ENCODE measurements at regions not wholly inside any gene's neighbourhood (a gene's known extent, or its start where the extent isn't known, plus 50 kb on each side); places are given as distances from the start of the nearest gene placed in this dataset.

DNA sequence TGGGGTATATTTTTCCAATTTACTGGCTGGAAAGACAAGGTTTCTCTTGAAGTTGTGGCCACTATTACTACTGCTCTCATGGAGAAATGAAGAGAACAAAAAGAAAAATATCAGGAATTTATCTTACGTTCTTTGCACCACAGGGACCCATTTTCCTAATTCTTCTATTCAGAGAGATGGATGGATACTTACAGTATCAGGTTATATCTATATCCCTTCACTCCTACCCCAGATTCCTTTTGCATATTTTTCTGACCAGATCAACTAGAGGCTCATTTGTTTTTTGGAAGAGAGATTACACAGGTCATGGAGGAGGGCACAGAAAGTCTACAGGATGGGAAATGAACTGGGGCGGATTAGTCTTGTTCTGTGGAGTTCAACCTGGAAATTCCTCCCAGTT, 277.2 kb upstream of the VLDLR start:
- Histone ChIP-seq H3K9me3 (ENCODE audit: control insufficient read depth in 2 of 2, low read length in 2 of 2) (no peaks in the 10 kb centered on the region), H3K36me3 (ENCODE audit: control insufficient read depth in 2 of 2, insufficient read depth in 2 of 2, low read length in 2 of 2) (no peaks in the 10 kb centered on the region), H3K27ac (ENCODE audit: low read depth in 2 of 2, low read length in 2 of 2) (no peak overlapping the region), H3K9ac (ENCODE audit: low read depth in 1 of 2, low read length in 2 of 2) (no peak overlapping the region), H3K4me3 (ENCODE audit: low read length in 2 of 2) (no peak overlapping the region), H3K27me3 (ENCODE audit: control insufficient read depth in 2 of 2, insufficient read depth in 2 of 2, low read length in 2 of 2) (no peaks in the 10 kb centered on the region), H3K4me1 (ENCODE audit: control insufficient read depth in 2 of 2, insufficient read depth in 2 of 2, low read length in 2 of 2) (no peaks in the 10 kb centered on the region)

- Histone ChIP-seq H3K27ac (ENCODE audit: low read depth in 2 of 2, low read length in 2 of 2) (no peak overlapping the region), H3K36me3 (ENCODE audit: control insufficient read depth in 2 of 2, insufficient read depth in 2 of 2, low read length in 2 of 2) (no peaks in the 10 kb centered on the region), H3K27me3 (ENCODE audit: control insufficient read depth in 2 of 2, insufficient read depth in 2 of 2, low read length in 2 of 2) (no peaks in the 10 kb centered on the region), H3K4me3 (ENCODE audit: low read length in 2 of 2) (no peak overlapping the region), H3K9me3 (ENCODE audit: control insufficient read depth in 2 of 2, low read length in 2 of 2) (no peaks in the 10 kb centered on the region), H3K4me1 (ENCODE audit: control insufficient read depth in 2 of 2, insufficient read depth in 2 of 2, low read length in 2 of 2) (no peaks in the 10 kb centered on the region), H3K9ac (ENCODE audit: low read depth in 1 of 2, low read length in 2 of 2) (no peak overlapping the region)
These were observed 276.6 kb upstream of the VLDLR start for GRCh38 chr9:2345013-2345412.

DNA sequence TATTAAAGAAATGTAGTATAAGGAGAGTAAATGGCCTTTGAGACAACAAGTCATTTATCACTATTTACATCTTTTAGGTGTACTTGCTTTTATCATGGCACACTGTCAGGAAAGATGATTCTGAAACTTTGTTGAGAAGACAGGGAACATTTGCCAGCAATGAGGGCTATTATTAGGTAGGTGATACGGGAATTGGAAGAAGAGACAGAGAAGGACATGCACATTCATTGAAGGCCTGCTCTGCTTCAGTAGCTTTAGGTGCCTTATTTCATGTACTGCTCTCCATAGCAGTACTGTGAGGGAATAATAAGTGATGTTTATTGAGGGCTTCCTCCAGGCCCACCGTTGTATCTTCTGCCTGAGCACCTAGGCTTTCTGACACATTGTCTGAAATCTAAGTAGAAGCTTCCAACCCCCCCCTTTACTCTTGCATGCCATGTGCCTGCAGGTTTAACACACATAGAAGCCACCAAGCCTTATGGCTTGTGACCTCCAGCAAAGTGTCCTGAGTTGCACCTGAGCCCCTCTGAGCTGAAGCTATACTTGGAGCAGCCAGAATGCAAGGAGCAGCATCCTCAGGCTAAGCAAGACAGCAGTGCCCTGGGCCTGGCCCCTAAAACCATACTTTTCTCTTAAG, 275.2 kb upstream of the VLDLR start:
- no peaks in the 10 kb centered on the region for H3K9me3 ChIP-seq (ENCODE audit: control insufficient read depth in 2 of 2, low read length in 2 of 2)
- H3K9ac ChIP-seq (ENCODE audit: low read depth in 1 of 2, low read length in 2 of 2) = no peak overlapping the region
- no peak overlapping the region for H3K4me3 ChIP-seq (ENCODE audit: low read length in 2 of 2)
- H3K27me3 ChIP-seq (ENCODE audit: control insufficient read depth in 2 of 2, insufficient read depth in 2 of 2, low read length in 2 of 2) = no peaks in the 10 kb centered on the region
- no peaks in the 10 kb centered on the region for H3K4me1 ChIP-seq (ENCODE audit: control insufficient read depth in 2 of 2, insufficient read depth in 2 of 2, low read length in 2 of 2)
- no peaks in the 10 kb centered on the region for H3K36me3 ChIP-seq (ENCODE audit: control insufficient read depth in 2 of 2, insufficient read depth in 2 of 2, low read length in 2 of 2)
- no peak overlapping the region for H3K27ac ChIP-seq (ENCODE audit: low read depth in 2 of 2, low read length in 2 of 2)

GRCh38 chr9:2351324-2351723, 270.3 kb upstream of the VLDLR start:
- H3K4me3 ChIP-seq (ENCODE audit: low read length in 2 of 2) = no peak overlapping the region
- H3K9me3 ChIP-seq (ENCODE audit: control insufficient read depth in 2 of 2, low read length in 2 of 2) = no peaks in the 10 kb centered on the region
- no peaks in the 10 kb centered on the region for H3K4me1 ChIP-seq (ENCODE audit: control insufficient read depth in 2 of 2, insufficient read depth in 2 of 2, low read length in 2 of 2)
- H3K36me3 ChIP-seq (ENCODE audit: control insufficient read depth in 2 of 2, insufficient read depth in 2 of 2, low read length in 2 of 2) = no peaks in the 10 kb centered on the region
- no peak overlapping the region for H3K9ac ChIP-seq (ENCODE audit: low read depth in 1 of 2, low read length in 2 of 2)
- no peaks in the 10 kb centered on the region for H3K27me3 ChIP-seq (ENCODE audit: control insufficient read depth in 2 of 2, insufficient read depth in 2 of 2, low read length in 2 of 2)
- H3K27ac ChIP-seq (ENCODE audit: low read depth in 2 of 2, low read length in 2 of 2) = no peak overlapping the region

GRCh38 chr9:2354216-2354615, 267.4 kb upstream of the VLDLR start:
- H3K36me3 ChIP-seq (ENCODE audit: control insufficient read depth in 2 of 2, insufficient read depth in 2 of 2, low read length in 2 of 2) = no peaks in the 10 kb centered on the region
- H3K9ac ChIP-seq (ENCODE audit: low read depth in 1 of 2, low read length in 2 of 2) = no peak overlapping the region
- no peak overlapping the region for H3K27ac ChIP-seq (ENCODE audit: low read depth in 2 of 2, low read length in 2 of 2)

DNA sequence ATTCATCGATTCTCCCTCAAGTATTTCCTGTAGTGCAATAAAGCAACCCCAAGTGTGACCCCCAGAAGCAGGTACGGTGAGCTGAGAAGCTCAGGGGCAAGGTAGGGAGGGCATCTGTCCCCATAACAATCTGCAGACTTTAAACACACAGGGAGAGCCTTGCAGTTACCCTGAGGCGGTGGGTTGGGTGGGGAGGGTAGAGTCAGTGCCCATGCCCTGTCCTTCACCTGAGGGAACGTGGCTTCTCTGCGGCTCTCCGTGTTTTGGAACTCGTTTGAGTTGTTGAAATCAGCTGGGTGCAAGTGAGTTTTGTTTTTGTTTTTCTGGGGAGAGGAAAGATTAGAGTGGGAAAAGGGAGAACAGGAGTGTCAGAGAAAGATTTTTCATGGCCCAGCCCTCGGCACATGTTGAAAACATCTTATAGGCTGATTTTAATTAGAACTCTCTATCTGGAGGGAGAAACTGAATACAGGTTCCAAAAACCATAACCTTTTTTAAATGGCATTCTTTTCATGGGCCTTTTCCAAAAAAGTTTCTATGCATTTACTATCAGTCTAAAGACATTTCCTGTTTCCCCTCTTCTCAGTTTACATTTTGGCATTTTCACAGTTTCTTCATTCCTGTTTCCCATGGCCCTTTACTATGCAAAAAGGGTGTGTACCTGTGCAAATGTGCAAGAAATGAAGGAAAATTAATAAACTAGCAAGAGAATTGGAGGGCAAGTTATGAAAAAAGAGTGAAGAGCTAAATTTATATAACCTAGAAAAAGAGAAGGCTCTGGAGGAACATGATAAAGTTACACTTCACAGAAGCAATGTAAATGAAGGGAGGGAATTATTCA, 266.5 kb upstream of the VLDLR start:
- Histone ChIP-seq H3K36me3 (ENCODE audit: control insufficient read depth in 2 of 2, insufficient read depth in 2 of 2, low read length in 2 of 2) (no peaks in the 10 kb centered on the region), H3K27ac (ENCODE audit: low read depth in 2 of 2, low read length in 2 of 2) (no peak overlapping the region), H3K4me1 (ENCODE audit: control insufficient read depth in 2 of 2, insufficient read depth in 2 of 2, low read length in 2 of 2) (no peaks in the 10 kb centered on the region), H3K27me3 (ENCODE audit: control insufficient read depth in 2 of 2, insufficient read depth in 2 of 2, low read length in 2 of 2) (no peaks in the 10 kb centered on the region), H3K9me3 (ENCODE audit: control insufficient read depth in 2 of 2, low read length in 2 of 2) (no peaks in the 10 kb centered on the region), H3K9ac (ENCODE audit: low read depth in 1 of 2, low read length in 2 of 2) (no peak overlapping the region), H3K4me3 (ENCODE audit: low read length in 2 of 2) (no peak overlapping the region)

More at GRCh38 chr9:2354216-2354615, 267.4 kb upstream of the VLDLR start:
- no peaks in the 10 kb centered on the region for H3K4me1 ChIP-seq (ENCODE audit: control insufficient read depth in 2 of 2, insufficient read depth in 2 of 2, low read length in 2 of 2)
- no peaks in the 10 kb centered on the region for H3K27me3 ChIP-seq (ENCODE audit: control insufficient read depth in 2 of 2, insufficient read depth in 2 of 2, low read length in 2 of 2)
- H3K4me3 ChIP-seq (ENCODE audit: low read length in 2 of 2) = no peak overlapping the region
- no peaks in the 10 kb centered on the region for H3K9me3 ChIP-seq (ENCODE audit: control insufficient read depth in 2 of 2, low read length in 2 of 2)

GRCh38 chr9:2355697-2355983, 265.9 kb upstream of the VLDLR start:
- no peak overlapping the region for H3K27ac ChIP-seq (ENCODE audit: low read depth in 2 of 2, low read length in 2 of 2)
- no peaks in the 10 kb centered on the region for H3K27me3 ChIP-seq (ENCODE audit: control insufficient read depth in 2 of 2, insufficient read depth in 2 of 2, low read length in 2 of 2)
- no peak overlapping the region for H3K4me3 ChIP-seq (ENCODE audit: low read length in 2 of 2)
- H3K9me3 ChIP-seq (ENCODE audit: control insufficient read depth in 2 of 2, low read length in 2 of 2) = no peaks in the 10 kb centered on the region
- no peaks in the 10 kb centered on the region for H3K36me3 ChIP-seq (ENCODE audit: control insufficient read depth in 2 of 2, insufficient read depth in 2 of 2, low read length in 2 of 2)
- H3K4me1 ChIP-seq (ENCODE audit: control insufficient read depth in 2 of 2, insufficient read depth in 2 of 2, low read length in 2 of 2) = no peaks in the 10 kb centered on the region
- no peak overlapping the region for H3K9ac ChIP-seq (ENCODE audit: low read depth in 1 of 2, low read length in 2 of 2)

DNA sequence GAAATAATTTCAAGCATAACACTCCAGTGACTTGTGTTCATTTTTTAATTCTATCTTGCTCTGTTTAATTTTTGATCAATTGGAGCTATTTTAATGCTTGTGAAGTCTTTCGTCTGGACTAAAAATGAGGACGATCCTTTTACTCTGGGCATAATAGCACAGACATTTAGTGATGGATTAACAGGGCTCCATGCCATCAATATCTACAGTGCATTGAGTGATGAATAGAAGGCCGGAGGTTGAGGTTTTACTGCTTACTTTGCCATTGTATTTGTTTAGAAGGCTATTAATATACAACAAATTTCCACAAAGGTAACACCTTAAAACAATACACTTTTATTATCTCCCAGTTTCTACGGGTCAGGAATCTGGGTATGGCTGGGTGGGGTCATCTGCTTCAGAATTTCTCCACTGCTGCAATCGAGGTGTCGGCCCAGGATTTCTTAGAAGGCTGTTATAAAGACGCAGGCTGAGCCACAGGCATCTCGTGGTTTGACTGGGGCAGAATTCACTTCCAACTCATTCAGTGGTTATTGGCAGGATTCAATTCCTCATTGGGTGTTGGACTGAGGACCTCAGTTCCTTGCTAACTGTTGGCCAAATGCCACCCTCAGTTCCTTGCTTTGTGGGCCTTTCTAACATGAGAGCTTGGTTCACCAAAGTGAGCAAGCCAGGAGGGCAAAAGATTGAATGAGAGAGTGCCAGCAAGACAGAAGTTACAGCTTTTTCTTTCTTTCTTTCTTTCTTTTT, 265.4 kb upstream of the VLDLR start:
- Histone ChIP-seq H3K36me3 (ENCODE audit: control insufficient read depth in 2 of 2, insufficient read depth in 2 of 2, low read length in 2 of 2) (no peaks in the 10 kb centered on the region), H3K9me3 (ENCODE audit: control insufficient read depth in 2 of 2, low read length in 2 of 2) (no peaks in the 10 kb centered on the region), H3K27me3 (ENCODE audit: control insufficient read depth in 2 of 2, insufficient read depth in 2 of 2, low read length in 2 of 2) (no peaks in the 10 kb centered on the region), H3K27ac (ENCODE audit: low read depth in 2 of 2, low read length in 2 of 2) (no peak overlapping the region), H3K4me1 (ENCODE audit: control insufficient read depth in 2 of 2, insufficient read depth in 2 of 2, low read length in 2 of 2) (no peaks in the 10 kb centered on the region), H3K9ac (ENCODE audit: low read depth in 1 of 2, low read length in 2 of 2) (no peak overlapping the region), H3K4me3 (ENCODE audit: low read length in 2 of 2) (no peak overlapping the region)

GRCh38 chr9:2359891-2360471, 261.6 kb upstream of the VLDLR start:
- Histone ChIP-seq H3K36me3 (ENCODE audit: control insufficient read depth in 2 of 2, insufficient read depth in 2 of 2, low read length in 2 of 2) (no peaks in the 10 kb centered on the region), H3K4me3 (ENCODE audit: low read length in 2 of 2) (no peak overlapping the region), H3K9me3 (ENCODE audit: control insufficient read depth in 2 of 2, low read length in 2 of 2) (no peaks in the 10 kb centered on the region), H3K9ac (ENCODE audit: low read depth in 1 of 2, low read length in 2 of 2) (no peak overlapping the region), H3K27me3 (ENCODE audit: control insufficient read depth in 2 of 2, insufficient read depth in 2 of 2, low read length in 2 of 2) (no peaks in the 10 kb centered on the region), H3K27ac (ENCODE audit: low read depth in 2 of 2, low read length in 2 of 2) (no peak overlapping the region), H3K4me1 (ENCODE audit: control insufficient read depth in 2 of 2, insufficient read depth in 2 of 2, low read length in 2 of 2) (no peaks in the 10 kb centered on the region)

DNA sequence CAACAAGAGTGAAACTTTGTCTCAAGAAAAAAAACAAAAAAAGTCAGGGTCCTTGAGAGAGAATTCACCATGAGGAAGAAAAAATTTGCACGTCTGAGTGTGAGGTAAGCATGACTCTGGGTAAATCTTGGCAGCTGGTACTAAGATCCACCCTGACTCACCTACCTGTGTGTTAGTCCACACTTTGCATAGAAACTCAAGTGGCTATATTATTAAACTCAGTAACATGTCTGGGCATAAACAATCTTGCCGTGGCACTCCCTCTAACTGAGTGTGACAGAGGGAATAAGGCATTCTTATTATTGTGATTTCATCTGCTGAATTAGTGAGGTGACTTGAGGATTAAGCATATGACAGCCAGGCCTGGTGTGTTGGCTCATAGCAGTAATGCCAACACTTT, 259.4 kb upstream of the VLDLR start:
- H3K4me3 ChIP-seq (ENCODE audit: low read length in 2 of 2) = no peak overlapping the region
- H3K27me3 ChIP-seq (ENCODE audit: control insufficient read depth in 2 of 2, insufficient read depth in 2 of 2, low read length in 2 of 2) = no peaks in the 10 kb centered on the region
- no peaks in the 10 kb centered on the region for H3K9me3 ChIP-seq (ENCODE audit: control insufficient read depth in 2 of 2, low read length in 2 of 2)
- H3K4me1 ChIP-seq (ENCODE audit: control insufficient read depth in 2 of 2, insufficient read depth in 2 of 2, low read length in 2 of 2) = no peaks in the 10 kb centered on the region
- H3K9ac ChIP-seq (ENCODE audit: low read depth in 1 of 2, low read length in 2 of 2) = no peak overlapping the region
- H3K27ac ChIP-seq (ENCODE audit: low read depth in 2 of 2, low read length in 2 of 2) = no peak overlapping the region
- no peaks in the 10 kb centered on the region for H3K36me3 ChIP-seq (ENCODE audit: control insufficient read depth in 2 of 2, insufficient read depth in 2 of 2, low read length in 2 of 2)
